ENCODE measurements at regions not wholly inside any gene's neighbourhood (a gene's known extent, or its start where the extent isn't known, plus 50 kb on each side); places are given as distances from the start of the nearest gene placed in this dataset.

GRCh38 chr4:10275696-10276095 is 159.1 kb upstream of the WDR1 start:
- no peak overlapping the region for H3K4me3 ChIP-seq (ENCODE audit: low read depth, low read length)
- TF ChIP-seq CTCF (IDR thresholded peaks at IDR 0.05; ENCODE audit: borderline replicate concordance, insufficient read depth, low read depth, low read length), result no peak

GRCh38 chr4:10273030-10273429 is 156.4 kb upstream of the WDR1 start:
- TF ChIP-seq CTCF (IDR thresholded peaks at IDR 0.05; ENCODE audit: borderline replicate concordance, insufficient read depth, low read depth, low read length), result no peak

GRCh38 chr4:10272511-10272910 is 155.9 kb upstream of the WDR1 start:
- TF ChIP-seq CTCF (IDR thresholded peaks at IDR 0.05; ENCODE audit: borderline replicate concordance, insufficient read depth, low read depth, low read length), result no peak
- H3K4me3 ChIP-seq (ENCODE audit: low read depth, low read length), result no peak overlapping the region

More at GRCh38 chr4:10273030-10273429, 156.4 kb upstream of the WDR1 start:
- no peak overlapping the region for H3K4me3 ChIP-seq (ENCODE audit: low read depth, low read length)

GRCh38 chr4:10267066-10267465 is 150.5 kb upstream of the WDR1 start:
- H3K4me3 ChIP-seq (ENCODE audit: low read depth, low read length), result no peak overlapping the region
- TF ChIP-seq CTCF (IDR thresholded peaks at IDR 0.05; ENCODE audit: borderline replicate concordance, insufficient read depth, low read depth, low read length), result no peak

- no peak overlapping the region for H3K4me3 ChIP-seq (ENCODE audit: low read depth, low read length)
- TF ChIP-seq CTCF (IDR thresholded peaks at IDR 0.05; ENCODE audit: borderline replicate concordance, insufficient read depth, low read depth, low read length), result no peak
These were observed 144.2 kb upstream of the WDR1 start for GRCh38 chr4:10260777-10261176.

- no peak for TF ChIP-seq CTCF (IDR thresholded peaks at IDR 0.05; ENCODE audit: borderline replicate concordance, insufficient read depth, low read depth, low read length)
These were observed 143.4 kb upstream of the WDR1 start for GRCh38 chr4:10259976-10260375.

GRCh38 chr4:10256203-10256602 is 139.6 kb upstream of the WDR1 start:
- TF ChIP-seq CTCF (IDR thresholded peaks at IDR 0.05; ENCODE audit: borderline replicate concordance, insufficient read depth, low read depth, low read length), result no peak
- H3K4me3 ChIP-seq (ENCODE audit: low read depth, low read length), result no peak overlapping the region

More at GRCh38 chr4:10259976-10260375, 143.4 kb upstream of the WDR1 start:
- H3K4me3 ChIP-seq (ENCODE audit: low read depth, low read length), result no peak overlapping the region

Measured in GM12875 (cell line).